ENCODE measurements at regions not wholly inside any gene's neighbourhood (a gene's known extent, or its start where the extent isn't known, plus 50 kb on each side); places are given as distances from the start of the nearest gene placed in this dataset.

- TF ChIP-seq GMEB1 (CRISPR knock-in tag; IDR thresholded peaks at IDR 0.05) (no peak), GTF2E2 (tag; IDR thresholded peaks at IDR 0.05) (no peak)
Observed at GRCh38 chr3:27623085-27623753, 98.9 kb downstream of the EOMES start (continued).

- Histone ChIP-seq H2AFZ (ENCODE audit: low read depth, low read length) (no peak overlapping the region), H3K27ac (ENCODE audit: extremely low read depth, low read depth, low read length) (no peak overlapping the region), H3K9me3 (replicated peaks; ENCODE audit: control insufficient read depth, insufficient read depth, low read depth, low read length) (0 out of 2 replicates have a peak, but pooled peaks cover 2% of the 10 kb centered on the region), H3K9me1 (ENCODE audit: control insufficient read depth, insufficient read depth, low read length) (no peaks in the 10 kb centered on the region), H3K9ac (ENCODE audit: insufficient read depth in 1 of 2, low read depth in 2 of 2, low read length in 2 of 2) (no peak overlapping the region), H3K27me3 (ENCODE audit: control insufficient read depth in 2 of 2, insufficient read depth in 2 of 2, low read length in 2 of 2) (no peaks in the 10 kb centered on the region), H3K4me2 (ENCODE audit: insufficient read depth, low read length) (no peak overlapping the region), H4K20me1 (replicated peaks; ENCODE audit: control insufficient read depth, insufficient read depth, low read length) (no peaks in the 10 kb centered on the region), H3K36me3 (ENCODE audit: control insufficient read depth, insufficient read depth, low read length) (no peaks in the 10 kb centered on the region), H3K4me3 (no peak overlapping the region), H3K79me2 (ENCODE audit: control insufficient read depth, insufficient read depth, low read length) (no peaks in the 10 kb centered on the region), H3K4me1 (replicated peaks in 1 of 2; ENCODE audit: control insufficient read depth in 2 of 2, insufficient read depth in 2 of 2, low read length in 2 of 2) (no peaks in the 10 kb centered on the region)
- CTCF ChIA-PET (ENCODE audit: low intra/inter-chr PET ratio) = no interaction called here
- ATAC-seq (no peak), FAIRE-seq (no peak), DNase-seq (ENCODE audit: extremely low read depth in 1 of 4, low spot score in 3 of 4) (no peak)
- POLR2A ChIA-PET = no interaction called here
- in situ Hi-C loops (cut with MboI) (no loop called here), intact Hi-C loops (cut with micrococcal nuclease) (no loop called here)
- BruUV-seq (replicated peaks) = no TSS peak
- 2% methylated on average over 5 of the region's 5 CpGs for WGBS (ENCODE audit: insufficient coverage, low coverage, missing lambda C conversion rate)
- TF ChIP-seq HDAC6 (IDR thresholded peaks at IDR 0.05; ENCODE audit: low read depth, low read length) = no peak
- TF ChIP-seq BACH1 (tag; IDR thresholded peaks at IDR 0.05) = no peak
- no peak for TF ChIP-seq KAT8 (IDR thresholded peaks at IDR 0.05; ENCODE audit: low read depth)
- no peak for TF ChIP-seq BMI1 (IDR thresholded peaks at IDR 0.05; ENCODE audit: low read length)
- TF ChIP-seq ZBTB26 (CRISPR knock-in tag; IDR thresholded peaks at IDR 0.05) = no peak
- no peak for TF ChIP-seq PCBP1 (IDR thresholded peaks at IDR 0.05; ENCODE audit: low read depth, low read length, poor library complexity, severe bottlenecking)
- TF ChIP-seq ZNF592 (IDR thresholded peaks at IDR 0.05) = no peak
- no peak for TF ChIP-seq KAT2B (IDR thresholded peaks at IDR 0.05; ENCODE audit: low read depth, low read length)
- TF ChIP-seq NKRF (IDR thresholded peaks at IDR 0.05; ENCODE audit: borderline replicate concordance) = no peak
Observed at GRCh38 chr3:27617552-27617951, 104.6 kb downstream of the EOMES start.
